Calu3 (cell line): ENCODE measurements at regions not wholly inside any gene's neighbourhood (a gene's known extent, or its start where the extent isn't known, plus 50 kb on each side); places are given as distances from the start of the nearest gene placed in this dataset.

ENCODE experiments used
- BruUV-seq: library from RNA; stranded (reverse); fragments of 400-500 nt; replicated peaks from 2 replicates; lab custom pipeline; 2021; lab: Mats Ljungman, UMichigan
- CTCF ChIA-PET: fragments of 300-600 bp; sonication (Branson Sonifier 250); formaldehyde crosslinking; loops from one replicate; lab custom pipeline; 2022; ENCODE audit warnings: antibody characterized with exemption; lab: Charles Lee
- DNase-seq: peaks from one replicate; pipeline ENCODE4 v3.0.0; 2022
- H3K27ac Mint-ChIP-seq: one replicate; pipeline ENCODE4 v1.8.0; 2022; ENCODE audit warnings: mixed read lengths; ENCODE audit not compliant: unreplicated experiment
- H3K27me3 Mint-ChIP-seq: one replicate; pipeline ENCODE4 v1.8.0; 2022; ENCODE audit warnings: mixed read lengths; ENCODE audit not compliant: unreplicated experiment
- H3K36me3 Mint-ChIP-seq: one replicate; pipeline ENCODE4 v1.8.0; 2022; ENCODE audit warnings: mild to moderate bottlenecking, moderate library complexity, mixed read lengths; ENCODE audit not compliant: insufficient read depth, unreplicated experiment
- H3K4me1 Mint-ChIP-seq: one replicate; pipeline ENCODE4 v1.8.0; 2022; ENCODE audit warnings: mild to moderate bottlenecking, low read depth, mixed read lengths; ENCODE audit not compliant: unreplicated experiment
- H3K4me3 Mint-ChIP-seq: one replicate; pipeline ENCODE4 v1.8.0; 2022; ENCODE audit warnings: mild to moderate bottlenecking, low read depth, moderate library complexity, mixed read lengths; ENCODE audit not compliant: unreplicated experiment
- H3K9me3 Mint-ChIP-seq: one replicate; pipeline ENCODE4 v1.8.0; 2022; ENCODE audit warnings: low read depth, mixed read lengths; ENCODE audit not compliant: unreplicated experiment
- intact Hi-C: fragments of 100-400 bp; cut with micrococcal nuclease; formaldehyde crosslinking; loops from one replicate; pipeline ENCODE4 v1.10.0; 2022; ENCODE audit not compliant: unreplicated experiment
- TF ChIP-seq, protein P1 (sequence below): fragments of 200-600 bp; IDR thresholded peaks from one replicate; pipeline ENCODE4 v1.8.0; 2022; ENCODE audit warnings: antibody characterized with exemption; ENCODE audit not compliant: unreplicated experiment

- no TSS peak for BruUV-seq
These were observed 492.9 kb downstream of the SPRY1 start for GRCh38 chr4:123889507-123889906.

GRCh38 chr4:123890889-123891288 lies 494.3 kb downstream of the SPRY1 start:
- H3K9me3 Mint-ChIP-seq, result no peaks in the 10 kb centered on the region
- TF ChIP-seq, protein P1, sequence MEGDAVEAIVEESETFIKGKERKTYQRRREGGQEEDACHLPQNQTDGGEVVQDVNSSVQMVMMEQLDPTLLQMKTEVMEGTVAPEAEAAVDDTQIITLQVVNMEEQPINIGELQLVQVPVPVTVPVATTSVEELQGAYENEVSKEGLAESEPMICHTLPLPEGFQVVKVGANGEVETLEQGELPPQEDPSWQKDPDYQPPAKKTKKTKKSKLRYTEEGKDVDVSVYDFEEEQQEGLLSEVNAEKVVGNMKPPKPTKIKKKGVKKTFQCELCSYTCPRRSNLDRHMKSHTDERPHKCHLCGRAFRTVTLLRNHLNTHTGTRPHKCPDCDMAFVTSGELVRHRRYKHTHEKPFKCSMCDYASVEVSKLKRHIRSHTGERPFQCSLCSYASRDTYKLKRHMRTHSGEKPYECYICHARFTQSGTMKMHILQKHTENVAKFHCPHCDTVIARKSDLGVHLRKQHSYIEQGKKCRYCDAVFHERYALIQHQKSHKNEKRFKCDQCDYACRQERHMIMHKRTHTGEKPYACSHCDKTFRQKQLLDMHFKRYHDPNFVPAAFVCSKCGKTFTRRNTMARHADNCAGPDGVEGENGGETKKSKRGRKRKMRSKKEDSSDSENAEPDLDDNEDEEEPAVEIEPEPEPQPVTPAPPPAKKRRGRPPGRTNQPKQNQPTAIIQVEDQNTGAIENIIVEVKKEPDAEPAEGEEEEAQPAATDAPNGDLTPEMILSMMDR, result no peak
- H3K27me3 Mint-ChIP-seq, result no peaks in the 10 kb centered on the region
- no peaks in the 10 kb centered on the region for H3K36me3 Mint-ChIP-seq
- DNase-seq, result no peak
- no TSS peak for BruUV-seq
- intact Hi-C loops, result no loop called here
- H3K27ac Mint-ChIP-seq, result no peak overlapping the region
- CTCF ChIA-PET, result no interaction called here
- H3K4me3 Mint-ChIP-seq, result no peak overlapping the region
- peaks cover 21% of the 10 kb centered on the region for H3K4me1 Mint-ChIP-seq

More at GRCh38 chr4:123889507-123889906, 492.9 kb downstream of the SPRY1 start:
- CTCF ChIA-PET, result no interaction called here
- Mint-ChIP-seq H3K36me3 (no peaks in the 10 kb centered on the region), H3K4me1 (peaks cover 21% of the 10 kb centered on the region), H3K27me3 (no peaks in the 10 kb centered on the region), H3K9me3 (peaks cover 3% of the 10 kb centered on the region), H3K4me3 (no peak overlapping the region), H3K27ac (no peak overlapping the region)
- no peak for DNase-seq
- TF ChIP-seq, protein P1, result no peak
- intact Hi-C loops, result no loop called here

GRCh38 chr4:123891881-123892280 lies 495.3 kb downstream of the SPRY1 start:
- intact Hi-C loops, result no loop called here
- DNase-seq, result no peak
- TF ChIP-seq, protein P1, result no peak
- CTCF ChIA-PET, result no interaction called here
- no peaks in the 10 kb centered on the region for H3K9me3 Mint-ChIP-seq
- H3K27ac Mint-ChIP-seq, result no peak overlapping the region
- no peaks in the 10 kb centered on the region for H3K27me3 Mint-ChIP-seq
- peaks cover 21% of the 10 kb centered on the region for H3K4me1 Mint-ChIP-seq
- no peaks in the 10 kb centered on the region for H3K36me3 Mint-ChIP-seq
- no TSS peak for BruUV-seq
- H3K4me3 Mint-ChIP-seq, result no peak overlapping the region

GRCh38 chr4:123892368-123892976 lies 495.9 kb downstream of the SPRY1 start:
- Mint-ChIP-seq H3K27me3 (no peaks in the 10 kb centered on the region), H3K9me3 (no peaks in the 10 kb centered on the region), H3K36me3 (no peaks in the 10 kb centered on the region), H3K4me1 (peaks cover 21% of the 10 kb centered on the region), H3K4me3 (no peak overlapping the region), H3K27ac (no peak overlapping the region)
- CTCF ChIA-PET, result no interaction called here
- DNase-seq, result no peak
- TF ChIP-seq, protein P1, result no peak
- intact Hi-C loops, result no loop called here
- no TSS peak for BruUV-seq
